K562 (cell line): ENCODE measurements at regions not wholly inside any gene's neighbourhood (a gene's known extent, or its start where the extent isn't known, plus 50 kb on each side); places are given as distances from the start of the nearest gene placed in this dataset.
A peak's percentile ranks its signal among the peaks of the same experiment; 100 is the strongest.

Experiments
- BRF2 ChIP-seq: IDR thresholded peaks from 3 replicates; pipeline ENCODE4 v1.6.1; 2011; ENCODE audit warnings: borderline replicate concordance, mild to moderate bottlenecking; ENCODE audit not compliant: insufficient read length, insufficient read depth
- CEBPB ChIP-seq: fragments of 450-650 bp; IDR thresholded peaks from 2 replicates; pipeline ENCODE4 v1.6.1; 2016; ENCODE audit warnings: missing genetic modification characterization, missing compliant biosample characterization
- ELK3 ChIP-seq: fragments of 450-650 bp; formaldehyde crosslinking; IDR thresholded peaks from 2 replicates; pipeline ENCODE4 v1.4.0; 2020; ENCODE audit warnings: mild to moderate bottlenecking
- FIP1L1 ChIP-seq: fragments of 200-400 bp; formaldehyde crosslinking; IDR thresholded peaks from 2 replicates; pipeline ENCODE4 v1.6.1; 2018; ENCODE audit warnings: mild to moderate bottlenecking, low read depth, low read length; ENCODE audit not compliant: poor library complexity, severe bottlenecking
- HEY1 ChIP-seq: fragments of 250-450 bp; sonication (Bioruptor Pico); IDR thresholded peaks from 2 replicates; pipeline ENCODE4 v1.5.0; 2020; ENCODE audit warnings: mild to moderate bottlenecking, moderate library complexity, borderline replicate concordance
- HIVEP1 ChIP-seq: fragments of 250-450 bp; sonication (Bioruptor Pico); IDR thresholded peaks from 2 replicates; pipeline ENCODE4 v1.4.0; 2020; ENCODE audit warnings: mild to moderate bottlenecking
- KAT8 ChIP-seq: fragments of 450-650 bp; IDR thresholded peaks from 2 replicates; pipeline ENCODE4 v1.6.1; 2016; ENCODE audit warnings: low read depth, mild to moderate bottlenecking
- NCOR1 ChIP-seq: fragments of 450-650 bp; IDR thresholded peaks from 2 replicates; pipeline ENCODE4 v1.6.1; 2016; ENCODE audit warnings: mild to moderate bottlenecking, moderate library complexity
- NEUROD1 ChIP-seq: fragments of 150-350 bp; IDR thresholded peaks from 2 replicates; pipeline ENCODE4 v1.6.1; 2014; ENCODE audit warnings: borderline replicate concordance, low read length, low read depth; ENCODE audit not compliant: partially characterized antibody
- PCBP1 ChIP-seq: fragments of 200-400 bp; formaldehyde crosslinking; IDR thresholded peaks from 2 replicates; pipeline ENCODE4 v1.6.1; 2018; ENCODE audit warnings: mild to moderate bottlenecking, low read depth, low read length; ENCODE audit not compliant: poor library complexity, severe bottlenecking
- POLR2G ChIP-seq: fragments of 200-400 bp; formaldehyde crosslinking; IDR thresholded peaks from 2 replicates; pipeline ENCODE4 v1.6.1; 2017; ENCODE audit warnings: low read depth, mild to moderate bottlenecking, antibody characterized with exemption, low read length, moderate library complexity
- PRDM10 ChIP-seq: fragments of 450-650 bp; IDR thresholded peaks from 2 replicates; pipeline ENCODE4 v1.6.1; 2018; ENCODE audit not compliant: partially characterized antibody
- SNAPC5 ChIP-seq: fragments of 250-450 bp; sonication (Bioruptor Pico); IDR thresholded peaks from 2 replicates; pipeline ENCODE4 v1.8.0; 2021; ENCODE audit warnings: moderate library complexity, mild to moderate bottlenecking, inconsistent platforms
- TAF15 ChIP-seq: fragments of 200-400 bp; formaldehyde crosslinking; IDR thresholded peaks from 2 replicates; pipeline ENCODE4 v1.6.1; 2017; ENCODE audit warnings: mild to moderate bottlenecking, low read depth, low read length, moderate library complexity
- TGIF2 ChIP-seq: sonication (generic); formaldehyde crosslinking; IDR thresholded peaks from 2 replicates; pipeline ENCODE4 v1.8.1; 2022; ENCODE audit warnings: mild to moderate bottlenecking, missing genetic modification reagents, moderate library complexity
- THRAP3 ChIP-seq: fragments of 450-650 bp; IDR thresholded peaks from 2 replicates; pipeline ENCODE4 v1.6.1; 2016; ENCODE audit warnings: mild to moderate bottlenecking, inconsistent platforms, borderline replicate concordance
- ZBTB1 ChIP-seq: sonication (generic); formaldehyde crosslinking; IDR thresholded peaks from 2 replicates; pipeline ENCODE4 v1.8.1; 2023; ENCODE audit warnings: missing genetic modification reagents, low read depth, mild to moderate bottlenecking, borderline replicate concordance
- ZFP1 ChIP-seq: fragments of 450-650 bp; formaldehyde crosslinking; IDR thresholded peaks from 2 replicates; pipeline ENCODE4 v1.4.0; 2020; ENCODE audit warnings: mild to moderate bottlenecking, mixed read lengths
- ZFP36 ChIP-seq: fragments of 150-350 bp; IDR thresholded peaks from 2 replicates; pipeline ENCODE4 v1.6.1; 2018; ENCODE audit warnings: low read length, low read depth; ENCODE audit not compliant: partially characterized antibody
- ZNF124 ChIP-seq: sonication (generic); formaldehyde crosslinking; IDR thresholded peaks from 2 replicates; pipeline ENCODE4 v1.8.1; 2022; ENCODE audit warnings: missing genetic modification reagents
- TF ChIP-seq, protein P1 (sequence below): fragments of 150-350 bp; conservative IDR thresholded peaks from 2 replicates; pipeline ENCODE4 v1.6.1; 2014; ENCODE audit warnings: low read length

DNA sequence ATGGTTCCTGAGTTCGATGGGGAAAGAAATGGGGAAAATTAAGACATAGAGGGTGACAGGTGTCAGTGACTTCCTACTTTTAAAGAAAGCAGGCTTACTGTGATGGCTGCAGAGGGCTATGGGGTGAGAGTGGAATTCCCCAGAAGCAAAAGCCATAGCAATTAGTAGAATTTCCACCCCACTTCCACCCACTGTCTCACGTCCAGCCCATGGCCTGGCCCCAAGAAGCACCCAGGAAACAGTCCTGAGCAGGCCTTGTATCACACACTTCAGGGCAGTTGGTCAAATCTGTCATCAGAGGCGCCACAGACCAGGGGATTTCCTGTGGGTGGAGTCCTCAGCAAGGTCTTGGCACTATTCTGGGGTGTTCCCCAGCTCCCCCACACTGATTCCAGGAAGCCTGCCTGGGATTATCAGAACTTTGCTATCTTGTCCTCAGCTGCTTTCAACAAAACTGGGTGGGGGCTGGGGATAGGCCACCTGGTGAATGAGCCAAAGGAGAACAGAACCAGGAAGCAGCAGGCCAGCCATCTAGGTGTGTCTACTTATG is 120.1 kb upstream of the CCND2 start (continued):
- TF ChIP-seq POLR2G (no peak), FIP1L1 (no peak), PRDM10 (no peak), ZFP1 (CRISPR knock-in tag) (no peak), HIVEP1 (CRISPR knock-in tag) (peak; percentile 95), TGIF2 (CRISPR knock-in tag) (no peak), ZFP36 (peak; percentile 93), ELK3 (CRISPR knock-in tag) (no peak), SNAPC5 (CRISPR knock-in tag) (no peak), KAT8 (no peak), ZNF124 (no peak), HEY1 (CRISPR knock-in tag) (no peak), NEUROD1 (peak; percentile 81), ZBTB1 (no peak), BRF2 (no peak), CEBPB (tag) (no peak), NCOR1 (peak; percentile 93), PCBP1 (no peak), TAF15 (no peak), THRAP3 (no peak)
- TF ChIP-seq, protein P1, sequence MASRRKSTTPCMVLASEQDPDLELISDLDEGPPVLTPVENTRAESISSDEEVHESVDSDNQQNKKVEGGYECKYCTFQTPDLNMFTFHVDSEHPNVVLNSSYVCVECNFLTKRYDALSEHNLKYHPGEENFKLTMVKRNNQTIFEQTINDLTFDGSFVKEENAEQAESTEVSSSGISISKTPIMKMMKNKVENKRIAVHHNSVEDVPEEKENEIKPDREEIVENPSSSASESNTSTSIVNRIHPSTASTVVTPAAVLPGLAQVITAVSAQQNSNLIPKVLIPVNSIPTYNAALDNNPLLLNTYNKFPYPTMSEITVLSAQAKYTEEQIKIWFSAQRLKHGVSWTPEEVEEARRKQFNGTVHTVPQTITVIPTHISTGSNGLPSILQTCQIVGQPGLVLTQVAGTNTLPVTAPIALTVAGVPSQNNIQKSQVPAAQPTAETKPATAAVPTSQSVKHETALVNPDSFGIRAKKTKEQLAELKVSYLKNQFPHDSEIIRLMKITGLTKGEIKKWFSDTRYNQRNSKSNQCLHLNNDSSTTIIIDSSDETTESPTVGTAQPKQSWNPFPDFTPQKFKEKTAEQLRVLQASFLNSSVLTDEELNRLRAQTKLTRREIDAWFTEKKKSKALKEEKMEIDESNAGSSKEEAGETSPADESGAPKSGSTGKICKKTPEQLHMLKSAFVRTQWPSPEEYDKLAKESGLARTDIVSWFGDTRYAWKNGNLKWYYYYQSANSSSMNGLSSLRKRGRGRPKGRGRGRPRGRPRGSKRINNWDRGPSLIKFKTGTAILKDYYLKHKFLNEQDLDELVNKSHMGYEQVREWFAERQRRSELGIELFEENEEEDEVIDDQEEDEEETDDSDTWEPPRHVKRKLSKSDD: no peak
